ENCODE measurements at regions not wholly inside any gene's neighbourhood (a gene's known extent, or its start where the extent isn't known, plus 50 kb on each side); places are given as distances from the start of the nearest gene placed in this dataset.

DNA sequence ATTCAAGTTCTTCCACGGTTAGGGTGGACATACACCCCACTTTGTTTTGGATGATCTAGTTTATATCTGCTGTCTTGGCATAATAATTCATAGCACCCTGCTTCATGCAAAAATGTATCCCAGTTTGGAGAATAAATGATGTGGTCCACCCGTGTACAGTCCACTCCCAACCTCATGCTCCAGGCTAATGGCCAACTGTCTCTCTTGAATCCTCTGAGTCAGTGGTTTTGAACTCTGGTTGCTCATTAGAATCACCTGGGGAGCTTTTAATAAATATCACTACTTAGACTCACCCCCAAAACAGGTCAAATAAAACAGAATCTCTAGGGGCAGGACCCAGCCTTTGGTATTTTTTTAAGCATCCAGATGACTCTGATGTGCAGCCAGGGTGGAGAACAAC lies 78.5 kb downstream of the SDC1 start:
- TF ChIP-seq, protein P1, sequence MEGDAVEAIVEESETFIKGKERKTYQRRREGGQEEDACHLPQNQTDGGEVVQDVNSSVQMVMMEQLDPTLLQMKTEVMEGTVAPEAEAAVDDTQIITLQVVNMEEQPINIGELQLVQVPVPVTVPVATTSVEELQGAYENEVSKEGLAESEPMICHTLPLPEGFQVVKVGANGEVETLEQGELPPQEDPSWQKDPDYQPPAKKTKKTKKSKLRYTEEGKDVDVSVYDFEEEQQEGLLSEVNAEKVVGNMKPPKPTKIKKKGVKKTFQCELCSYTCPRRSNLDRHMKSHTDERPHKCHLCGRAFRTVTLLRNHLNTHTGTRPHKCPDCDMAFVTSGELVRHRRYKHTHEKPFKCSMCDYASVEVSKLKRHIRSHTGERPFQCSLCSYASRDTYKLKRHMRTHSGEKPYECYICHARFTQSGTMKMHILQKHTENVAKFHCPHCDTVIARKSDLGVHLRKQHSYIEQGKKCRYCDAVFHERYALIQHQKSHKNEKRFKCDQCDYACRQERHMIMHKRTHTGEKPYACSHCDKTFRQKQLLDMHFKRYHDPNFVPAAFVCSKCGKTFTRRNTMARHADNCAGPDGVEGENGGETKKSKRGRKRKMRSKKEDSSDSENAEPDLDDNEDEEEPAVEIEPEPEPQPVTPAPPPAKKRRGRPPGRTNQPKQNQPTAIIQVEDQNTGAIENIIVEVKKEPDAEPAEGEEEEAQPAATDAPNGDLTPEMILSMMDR (IDR thresholded peaks at IDR 0.05), result no peak
- Mint-ChIP-seq H3K36me3 (ENCODE audit: low read depth) (no peaks in the 10 kb centered on the region), H3K9me3 (ENCODE audit: low read depth) (no peaks in the 10 kb centered on the region), H3K4me1 (ENCODE audit: low read depth) (peaks cover 40% of the 10 kb centered on the region), H3K27me3 (ENCODE audit: low read depth) (no peaks in the 10 kb centered on the region), H3K27ac (ENCODE audit: unreplicated experiment) (no peak overlapping the region), H3K4me3 (ENCODE audit: unreplicated experiment) (no peak overlapping the region)
- DNase-seq (ENCODE audit: low spot score), result no peak

DNA sequence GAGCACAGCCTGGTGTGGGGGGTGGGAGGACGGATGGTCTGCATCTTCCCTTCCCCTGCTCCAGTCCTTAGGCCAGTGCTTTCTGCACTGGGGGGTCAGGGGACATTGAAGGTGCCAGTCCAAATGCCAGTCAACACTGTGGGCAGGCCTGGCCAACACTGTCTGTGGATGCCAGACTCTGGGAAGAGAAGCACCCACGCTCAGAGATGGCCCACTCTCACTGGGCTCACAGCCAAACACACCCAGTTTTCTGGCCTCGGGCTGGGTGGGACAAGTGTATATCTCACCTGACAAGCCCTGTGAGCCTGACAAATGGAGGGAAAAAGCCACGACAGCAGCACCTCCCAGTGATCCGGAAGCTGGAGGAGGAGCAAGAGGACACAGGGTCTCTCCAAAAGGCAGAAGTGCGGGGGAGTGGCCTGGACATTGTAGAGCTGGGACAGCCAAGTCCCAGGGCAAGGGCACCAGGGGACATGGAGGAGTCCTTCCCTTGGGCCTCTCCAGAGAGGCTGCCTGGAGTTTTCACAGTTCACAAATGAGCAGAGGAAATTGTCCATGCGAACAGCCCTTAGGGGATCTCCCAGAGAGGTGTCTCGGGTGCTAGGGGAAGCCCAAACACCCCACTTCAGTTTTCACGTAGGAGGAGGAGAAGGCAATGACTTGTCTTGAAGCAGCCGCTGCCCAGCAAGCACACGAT lies 79.3 kb downstream of the SDC1 start:
- H3K4me3 Mint-ChIP-seq (ENCODE audit: unreplicated experiment), result no peak overlapping the region
- DNase-seq (ENCODE audit: low spot score), result no peak
- no peaks in the 10 kb centered on the region for H3K27me3 Mint-ChIP-seq (ENCODE audit: low read depth)
- peaks cover 37% of the 10 kb centered on the region for H3K4me1 Mint-ChIP-seq (ENCODE audit: low read depth)
- no peaks in the 10 kb centered on the region for H3K9me3 Mint-ChIP-seq (ENCODE audit: low read depth)
- TF ChIP-seq, protein P1 (IDR thresholded peaks at IDR 0.05), result no peak
- no peaks in the 10 kb centered on the region for H3K36me3 Mint-ChIP-seq (ENCODE audit: low read depth)
- no peak overlapping the region for H3K27ac Mint-ChIP-seq (ENCODE audit: unreplicated experiment)

DNA sequence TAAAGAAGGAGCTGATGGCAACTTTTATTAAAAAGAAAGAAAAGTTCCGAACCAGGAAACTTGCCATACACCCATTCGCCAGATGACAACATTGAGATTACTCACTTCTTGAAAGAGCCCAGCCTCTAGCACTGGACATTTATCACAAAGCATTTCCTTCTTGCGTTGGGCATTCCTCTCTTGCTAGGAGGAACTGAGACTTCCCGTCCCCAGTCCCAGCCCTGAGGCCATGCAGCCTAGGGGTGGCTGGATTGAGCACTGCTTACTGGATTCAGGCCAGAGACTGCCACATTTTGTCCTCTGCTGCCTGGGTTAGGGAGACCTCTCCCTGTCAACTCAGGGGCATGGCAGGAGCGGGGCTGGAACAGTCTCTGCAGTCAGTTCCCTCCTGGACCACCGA lies 80.1 kb downstream of the SDC1 start:
- TF ChIP-seq, protein P1 (IDR thresholded peaks at IDR 0.05), result no peak
- Mint-ChIP-seq H3K4me3 (ENCODE audit: unreplicated experiment) (no peak overlapping the region), H3K27me3 (ENCODE audit: low read depth) (no peaks in the 10 kb centered on the region), H3K4me1 (ENCODE audit: low read depth) (peaks cover 32% of the 10 kb centered on the region), H3K36me3 (ENCODE audit: low read depth) (no peaks in the 10 kb centered on the region), H3K9me3 (ENCODE audit: low read depth) (no peaks in the 10 kb centered on the region), H3K27ac (ENCODE audit: unreplicated experiment) (no peak overlapping the region)
- DNase-seq (ENCODE audit: low spot score), result no peak

DNA sequence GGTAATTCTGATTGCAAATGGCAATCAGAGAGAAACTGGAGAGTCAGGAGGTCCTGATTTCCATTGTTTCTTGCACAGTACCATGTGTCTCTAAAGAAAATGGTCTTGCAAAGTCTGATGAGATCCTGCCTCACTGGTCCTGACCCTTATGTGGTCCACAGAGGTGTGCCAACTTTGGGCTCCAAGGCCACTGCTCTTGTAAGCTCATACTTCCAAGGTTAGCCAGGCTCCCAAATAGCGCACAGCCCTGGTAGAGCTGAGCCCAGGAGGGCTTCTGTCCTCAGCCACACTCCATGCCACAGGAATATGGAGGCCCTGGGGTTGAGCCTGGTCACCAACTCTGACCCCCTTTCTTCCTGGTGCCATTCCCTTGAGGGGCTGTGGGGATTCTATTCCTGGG lies 80.7 kb downstream of the SDC1 start:
- H3K9me3 Mint-ChIP-seq (ENCODE audit: low read depth), result no peaks in the 10 kb centered on the region
- no peaks in the 10 kb centered on the region for H3K36me3 Mint-ChIP-seq (ENCODE audit: low read depth)
- DNase-seq (ENCODE audit: low spot score), result no peak
- H3K27ac Mint-ChIP-seq (ENCODE audit: unreplicated experiment), result no peak overlapping the region
- H3K4me3 Mint-ChIP-seq (ENCODE audit: unreplicated experiment), result no peak overlapping the region
- TF ChIP-seq, protein P1 (IDR thresholded peaks at IDR 0.05), result no peak
- peaks cover 25% of the 10 kb centered on the region for H3K4me1 Mint-ChIP-seq (ENCODE audit: low read depth)
- no peaks in the 10 kb centered on the region for H3K27me3 Mint-ChIP-seq (ENCODE audit: low read depth)

DNA sequence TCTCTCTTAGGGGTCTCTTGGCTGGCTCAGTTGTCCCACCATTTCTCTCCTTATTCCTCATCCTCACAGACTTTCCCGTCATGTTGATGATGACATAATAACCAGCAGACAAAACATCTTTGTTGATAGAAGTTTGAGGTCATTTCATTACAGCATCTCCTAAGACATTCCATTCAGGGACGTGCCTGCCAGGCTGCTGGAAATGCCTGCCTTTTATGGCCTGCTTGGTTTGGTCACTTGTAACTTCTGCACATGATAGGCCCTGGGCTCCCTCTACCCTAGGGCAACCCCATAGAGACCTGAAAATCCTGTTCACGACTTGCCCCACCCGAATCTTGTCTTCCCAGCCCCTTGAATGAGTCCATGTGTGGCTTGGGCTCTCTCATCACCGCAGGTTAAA lies 81.7 kb downstream of the SDC1 start:
- H3K4me1 Mint-ChIP-seq (ENCODE audit: low read depth), result peaks cover 16% of the 10 kb centered on the region
- peak overlapping the region; percentile 2 for H3K27ac Mint-ChIP-seq (ENCODE audit: unreplicated experiment)

More for the DNA sequence above, 81.7 kb downstream of the SDC1 start:
- DNase-seq (ENCODE audit: low spot score), result no peak
- H3K36me3 Mint-ChIP-seq (ENCODE audit: low read depth), result no peaks in the 10 kb centered on the region
- no peaks in the 10 kb centered on the region for H3K9me3 Mint-ChIP-seq (ENCODE audit: low read depth)
- H3K27me3 Mint-ChIP-seq (ENCODE audit: low read depth), result no peaks in the 10 kb centered on the region
- TF ChIP-seq, protein P1 (IDR thresholded peaks at IDR 0.05), result no peak
- no peak overlapping the region for H3K4me3 Mint-ChIP-seq (ENCODE audit: unreplicated experiment)
